Parathyroid adenoma (tissue), 2 donors: ENCODE measurements at regions not wholly inside any gene's neighbourhood (a gene's known extent, or its start where the extent isn't known, plus 50 kb on each side); places are given as distances from the start of the nearest gene placed in this dataset.

Source experiments
- H2AFZ ChIP-seq: fragments of 300-600 bp; sonication (generic); one replicate; pipeline ENCODE4 v1.7.0; 2017; ENCODE audit warnings: antibody characterized with exemption, mild to moderate bottlenecking
- H3K27ac ChIP-seq: fragments of 300-600 bp; sonication (generic); one replicate; pipeline ENCODE4 v1.7.0; 2017
- H3K27me3 ChIP-seq: fragments of 300-600 bp; sonication (generic); one replicate; pipeline ENCODE4 v1.7.0; 2017; ENCODE audit warnings: low read length; ENCODE audit not compliant: control insufficient read depth, insufficient read depth
- H3K36me3 ChIP-seq: fragments of 300-600 bp; sonication (generic); one replicate; pipeline ENCODE4 v1.7.0; 2017; ENCODE audit warnings: low read length; ENCODE audit not compliant: control insufficient read depth, insufficient read depth
- H3K4me1 ChIP-seq: fragments of 300-600 bp; sonication (generic); one replicate; pipeline ENCODE4 v1.7.0; 2017; ENCODE audit warnings: control low read depth
- H3K4me2 ChIP-seq: fragments of 300-600 bp; sonication (generic); one replicate; pipeline ENCODE4 v1.7.0; 2017; ENCODE audit warnings: low read length
- H3K4me3 ChIP-seq: fragments of 300-600 bp; sonication (generic); one replicate; pipeline ENCODE4 v1.7.0; 2017; ENCODE audit warnings: low read depth, low read length
- H3K79me2 ChIP-seq: fragments of 300-600 bp; sonication (generic); one replicate; pipeline ENCODE4 v1.7.0; 2017; ENCODE audit warnings: control low read depth
- H3K9ac ChIP-seq: fragments of 300-600 bp; sonication (generic); one replicate; pipeline ENCODE4 v1.7.0; 2017; ENCODE audit warnings: mild to moderate bottlenecking
- H3K9me3 ChIP-seq: fragments of 300-600 bp; sonication (generic); one replicate; pipeline ENCODE4 v1.7.0; 2017; ENCODE audit warnings: low read length; ENCODE audit not compliant: control insufficient read depth
- TF ChIP-seq, protein P1 (sequence below): fragments of 300-600 bp; sonication (generic); IDR thresholded peaks from one replicate; pipeline ENCODE4 v1.7.0; 2017; ENCODE audit warnings: antibody characterized with exemption, mild to moderate bottlenecking
- donor health status: primary hyperparathyroidism.

DNA sequence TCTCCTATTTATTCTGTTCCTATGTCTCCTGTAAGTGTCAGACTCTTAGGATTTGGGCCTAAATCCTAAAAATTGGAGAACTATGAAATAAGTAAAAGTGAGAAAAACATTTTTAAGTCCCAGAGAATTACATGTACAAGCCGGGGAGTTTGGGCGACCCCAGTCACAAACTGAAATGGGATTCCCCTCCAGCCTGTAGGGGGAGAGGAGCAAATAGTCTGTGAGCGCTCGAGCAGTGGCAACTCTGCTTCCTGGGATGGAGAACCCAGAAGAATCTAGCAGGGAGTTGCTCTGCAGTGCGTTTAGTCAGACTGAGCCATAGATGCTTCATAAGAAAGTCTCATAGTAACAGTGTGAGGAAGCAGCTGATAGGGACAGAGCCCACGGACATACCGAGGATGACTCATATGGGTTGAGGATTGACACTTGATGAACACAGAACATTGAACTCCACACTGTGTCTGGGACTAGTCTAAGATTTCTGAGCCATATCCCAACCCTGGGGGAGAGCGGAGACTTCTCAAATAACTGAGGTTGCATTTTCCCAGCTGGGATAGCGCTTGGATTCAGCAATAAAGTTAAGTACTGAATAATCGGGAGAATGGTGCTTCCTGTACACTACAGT lies 437.2 kb downstream of the BCKDHB start:
- Histone ChIP-seq H3K9me3 (no peaks in the 10 kb centered on the region), H3K9ac (no peak overlapping the region), H3K27ac (no peak overlapping the region), H3K4me1 (no peaks in the 10 kb centered on the region), H3K4me3 (no peak overlapping the region), H3K36me3 (no peaks in the 10 kb centered on the region), H3K79me2 (no peaks in the 10 kb centered on the region), H3K27me3 (no peaks in the 10 kb centered on the region), H2AFZ (no peak overlapping the region), H3K4me2 (no peak overlapping the region)
- TF ChIP-seq, protein P1, sequence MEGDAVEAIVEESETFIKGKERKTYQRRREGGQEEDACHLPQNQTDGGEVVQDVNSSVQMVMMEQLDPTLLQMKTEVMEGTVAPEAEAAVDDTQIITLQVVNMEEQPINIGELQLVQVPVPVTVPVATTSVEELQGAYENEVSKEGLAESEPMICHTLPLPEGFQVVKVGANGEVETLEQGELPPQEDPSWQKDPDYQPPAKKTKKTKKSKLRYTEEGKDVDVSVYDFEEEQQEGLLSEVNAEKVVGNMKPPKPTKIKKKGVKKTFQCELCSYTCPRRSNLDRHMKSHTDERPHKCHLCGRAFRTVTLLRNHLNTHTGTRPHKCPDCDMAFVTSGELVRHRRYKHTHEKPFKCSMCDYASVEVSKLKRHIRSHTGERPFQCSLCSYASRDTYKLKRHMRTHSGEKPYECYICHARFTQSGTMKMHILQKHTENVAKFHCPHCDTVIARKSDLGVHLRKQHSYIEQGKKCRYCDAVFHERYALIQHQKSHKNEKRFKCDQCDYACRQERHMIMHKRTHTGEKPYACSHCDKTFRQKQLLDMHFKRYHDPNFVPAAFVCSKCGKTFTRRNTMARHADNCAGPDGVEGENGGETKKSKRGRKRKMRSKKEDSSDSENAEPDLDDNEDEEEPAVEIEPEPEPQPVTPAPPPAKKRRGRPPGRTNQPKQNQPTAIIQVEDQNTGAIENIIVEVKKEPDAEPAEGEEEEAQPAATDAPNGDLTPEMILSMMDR: no peak

DNA sequence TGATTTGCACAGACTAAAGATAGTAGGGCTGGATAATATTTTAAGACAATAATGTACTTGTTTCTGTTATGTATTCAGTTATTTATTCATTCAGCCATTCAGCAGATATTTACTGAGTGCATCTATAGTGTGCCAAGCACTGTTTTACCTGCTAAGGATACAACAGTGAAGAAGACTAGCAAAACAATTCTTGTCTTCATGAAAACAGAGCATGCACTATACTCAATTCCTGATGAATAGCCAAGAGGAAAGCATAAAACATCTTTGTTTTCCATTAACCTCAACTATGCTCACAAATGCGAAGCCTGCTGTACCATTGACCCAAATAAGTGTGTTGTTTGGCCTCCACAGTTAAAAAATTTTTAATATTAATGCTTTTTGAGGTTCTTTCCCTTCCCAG lies 436.7 kb downstream of the BCKDHB start:
- Histone ChIP-seq H3K4me2 (no peak overlapping the region), H3K27ac (no peak overlapping the region), H3K9me3 (no peaks in the 10 kb centered on the region), H2AFZ (no peak overlapping the region), H3K4me3 (no peak overlapping the region), H3K9ac (no peak overlapping the region), H3K4me1 (no peaks in the 10 kb centered on the region), H3K79me2 (no peaks in the 10 kb centered on the region), H3K27me3 (no peaks in the 10 kb centered on the region), H3K36me3 (no peaks in the 10 kb centered on the region)
- TF ChIP-seq, protein P1: no peak

DNA sequence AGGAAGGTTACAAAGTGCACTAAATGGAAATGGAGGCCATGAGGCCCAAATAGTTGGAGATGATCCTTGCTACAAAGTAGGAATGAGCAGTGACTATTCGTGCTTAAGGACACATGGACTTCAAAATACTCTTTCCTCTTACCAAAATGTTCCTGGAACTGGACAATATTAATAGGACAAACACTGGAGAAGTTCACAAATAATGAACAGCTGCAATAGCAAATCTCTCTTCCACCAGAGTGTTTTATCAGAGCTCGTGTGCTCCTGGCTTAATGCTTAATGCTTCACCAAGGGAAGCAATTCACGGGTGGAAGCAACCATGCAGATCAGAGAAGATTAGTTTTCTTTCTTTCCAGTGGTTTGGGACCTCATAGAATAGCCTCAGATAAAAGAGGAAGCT lies 435.4 kb downstream of the BCKDHB start:
- no peak overlapping the region for H2AFZ ChIP-seq
- no peaks in the 10 kb centered on the region for H3K36me3 ChIP-seq
- no peak overlapping the region for H3K27ac ChIP-seq
- H3K79me2 ChIP-seq: no peaks in the 10 kb centered on the region
- no peak overlapping the region for H3K4me3 ChIP-seq
- no peak overlapping the region for H3K4me2 ChIP-seq
- H3K4me1 ChIP-seq: no peaks in the 10 kb centered on the region
- H3K9me3 ChIP-seq: no peaks in the 10 kb centered on the region
- H3K9ac ChIP-seq: no peak overlapping the region
- no peaks in the 10 kb centered on the region for H3K27me3 ChIP-seq
- TF ChIP-seq, protein P1: no peak

DNA sequence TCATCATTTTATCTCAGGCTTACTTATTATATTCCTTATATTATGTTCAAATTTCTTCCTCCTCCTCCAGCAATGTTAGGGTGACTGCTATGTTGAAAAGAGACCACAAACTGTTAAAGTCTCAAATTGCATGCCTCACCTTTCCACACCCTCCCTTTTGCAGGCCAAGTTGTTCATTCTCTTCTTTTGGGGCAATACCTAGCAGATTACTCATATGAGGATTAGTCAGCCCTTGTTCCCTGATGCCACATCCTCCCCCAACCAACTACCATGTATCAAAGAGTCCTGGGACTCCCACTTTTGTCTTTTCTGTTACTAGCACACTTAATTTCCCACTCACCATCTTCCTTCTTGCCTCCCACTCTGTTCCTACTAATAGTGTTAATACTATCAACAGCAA lies 434.7 kb downstream of the BCKDHB start:
- Histone ChIP-seq H3K36me3 (no peaks in the 10 kb centered on the region), H3K79me2 (no peaks in the 10 kb centered on the region), H3K27ac (no peak overlapping the region), H3K4me1 (no peaks in the 10 kb centered on the region), H3K4me3 (no peak overlapping the region), H3K9ac (no peak overlapping the region), H3K27me3 (no peaks in the 10 kb centered on the region), H3K4me2 (no peak overlapping the region), H3K9me3 (no peaks in the 10 kb centered on the region), H2AFZ (no peak overlapping the region)
- TF ChIP-seq, protein P1: no peak

DNA sequence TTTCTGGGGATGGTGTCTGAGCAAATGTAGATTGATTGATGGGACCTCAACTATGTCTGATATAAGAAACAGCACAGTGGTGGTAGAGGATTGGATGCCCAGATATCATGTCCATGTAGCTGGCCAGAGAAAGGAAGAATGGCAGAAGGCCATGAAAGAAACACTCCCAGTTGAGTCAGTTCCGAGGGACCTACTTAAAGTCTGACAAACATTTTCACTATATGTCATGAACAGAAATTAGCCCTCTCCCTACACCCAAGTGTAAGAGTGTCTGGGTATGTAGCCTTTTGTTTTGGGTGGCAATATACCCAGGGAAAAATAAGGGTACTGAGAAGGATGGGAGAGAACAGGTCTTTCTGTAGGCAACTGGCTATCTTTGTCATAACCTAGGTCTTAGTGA lies 434.2 kb downstream of the BCKDHB start:
- Histone ChIP-seq H3K4me2 (no peak overlapping the region), H3K4me1 (no peaks in the 10 kb centered on the region), H3K4me3 (no peak overlapping the region), H3K36me3 (no peaks in the 10 kb centered on the region), H2AFZ (no peak overlapping the region), H3K79me2 (no peaks in the 10 kb centered on the region), H3K9ac (no peak overlapping the region), H3K9me3 (no peaks in the 10 kb centered on the region), H3K27me3 (no peaks in the 10 kb centered on the region), H3K27ac (no peak overlapping the region)
- TF ChIP-seq, protein P1: no peak
